SK-N-MC (cell line): ENCODE measurements at regions not wholly inside any gene's neighbourhood (a gene's known extent, or its start where the extent isn't known, plus 50 kb on each side); places are given as distances from the start of the nearest gene placed in this dataset.
"Not testable (repeated sequence)": the region's sequence is repeated elsewhere in the genome, so short reads cannot be mapped to it uniquely, and the experiment has no call there.

Experiments
- DNase-seq: peaks from one replicate; pipeline ENCODE4 v3.0.0-alpha.2; 2011; ENCODE audit warnings: low read depth, low spot score
- H3K27ac ChIP-seq: fragments of 200-600 bp; sonication (generic); 2 replicates; pipeline ENCODE4 v1.5.1; 2016; ENCODE audit warnings: mixed run types
- H3K36me3 ChIP-seq: fragments of 200-600 bp; sonication (generic); 2 replicates; pipeline ENCODE4 v1.6.1; 2017; ENCODE audit warnings: antibody characterized with exemption, low read length, mixed read lengths; ENCODE audit not compliant: insufficient read depth
- H3K4me3 ChIP-seq: fragments of 200-600 bp; sonication (generic); 2 replicates; pipeline ENCODE4 v1.5.1; 2016
- H3K9ac ChIP-seq: fragments of 200-600 bp; sonication (generic); 2 replicates; pipeline ENCODE4 v1.8.0; 2017; ENCODE audit warnings: mixed run types, mixed read lengths; ENCODE audit not compliant: insufficient read length
- H3K9me3 ChIP-seq: fragments of 200-600 bp; sonication (generic); 2 replicates; pipeline ENCODE4 v1.6.1; 2017; ENCODE audit warnings: low read depth, mild to moderate bottlenecking, antibody characterized with exemption, low read length, moderate library complexity, mixed read lengths
- EZH2 ChIP-seq: fragments of 200-600 bp; sonication (generic); IDR thresholded peaks from one replicate; pipeline ENCODE4 v1.6.1; 2017; ENCODE audit warnings: antibody characterized with exemption
- FOXP2 ChIP-seq: optimal IDR thresholded peaks from 2 replicates; pipeline ENCODE3; 2011; ENCODE audit warnings: mild to moderate bottlenecking, moderate library complexity; ENCODE audit not compliant: insufficient read depth; ENCODE audit errors: extremely low read length, control extremely low read depth
- POLR2AphosphoS5 ChIP-seq: IDR thresholded peaks from 2 replicates; pipeline ENCODE4 v1.6.1; 2012; ENCODE audit warnings: mild to moderate bottlenecking, low read depth, low read length, borderline replicate concordance

GRCh38 chr5:72651779-72652178 is 144.6 kb upstream of the ZNF366 start:
- TF ChIP-seq FOXP2 (no peak), POLR2AphosphoS5 (no peak), EZH2 (no peak)
- no peak for DNase-seq
- H3K9ac ChIP-seq, result no peak overlapping the region
- no peaks in the 10 kb centered on the region for H3K9me3 ChIP-seq
- no peaks in the 10 kb centered on the region for H3K36me3 ChIP-seq
- H3K27ac ChIP-seq, result no peak overlapping the region
- H3K4me3 ChIP-seq, result no peak overlapping the region

- Histone ChIP-seq H3K36me3 (no peaks in the 10 kb centered on the region), H3K9me3 (no peaks in the 10 kb centered on the region), H3K4me3 (no peak overlapping the region), H3K9ac (no peak overlapping the region), H3K27ac (no peak overlapping the region)
- TF ChIP-seq EZH2, result no peak
- DNase-seq, result no peak
Observed at GRCh38 chr5:72651109-72651508, 143.9 kb upstream of the ZNF366 start.

- Histone ChIP-seq H3K27ac (no peak overlapping the region), H3K36me3 (no peaks in the 10 kb centered on the region), H3K4me3 (no peak overlapping the region), H3K9me3 (no peaks in the 10 kb centered on the region), H3K9ac (no peak overlapping the region)
- TF ChIP-seq POLR2AphosphoS5, result no peak
- TF ChIP-seq EZH2, result no peak
- TF ChIP-seq FOXP2, result no peak
- no peak for DNase-seq
Observed at GRCh38 chr5:72649449-72649848, 142.2 kb upstream of the ZNF366 start.

- Histone ChIP-seq H3K9me3 (no peaks in the 10 kb centered on the region), H3K9ac (no peak overlapping the region), H3K27ac (no peak overlapping the region), H3K4me3 (no peak overlapping the region), H3K36me3 (no peaks in the 10 kb centered on the region)
- DNase-seq, result no peak
- no peak for TF ChIP-seq FOXP2
- TF ChIP-seq EZH2, result no peak
- TF ChIP-seq POLR2AphosphoS5, result no peak
Observed at GRCh38 chr5:72648480-72648879, 141.3 kb upstream of the ZNF366 start.

- no peak for TF ChIP-seq EZH2
- no peak for TF ChIP-seq FOXP2
- TF ChIP-seq POLR2AphosphoS5, result no peak
- no peak overlapping the region for H3K9ac ChIP-seq
- no peaks in the 10 kb centered on the region for H3K36me3 ChIP-seq
- no peak overlapping the region for H3K4me3 ChIP-seq
- H3K9me3 ChIP-seq, result no peaks in the 10 kb centered on the region
- DNase-seq, result no peak
- no peak overlapping the region for H3K27ac ChIP-seq
Observed at GRCh38 chr5:72647806-72648205, 140.6 kb upstream of the ZNF366 start.

GRCh38 chr5:72646246-72646866 is 139.1 kb upstream of the ZNF366 start:
- no peak for TF ChIP-seq POLR2AphosphoS5
- TF ChIP-seq EZH2, result no peak
- TF ChIP-seq FOXP2, result no peak
- Histone ChIP-seq H3K27ac (no peak overlapping the region), H3K9ac (no peak overlapping the region), H3K4me3 (no peak overlapping the region), H3K9me3 (no peaks in the 10 kb centered on the region), H3K36me3 (no peaks in the 10 kb centered on the region)
- no peak for DNase-seq

GRCh38 chr5:72645064-72645846 is 138.0 kb upstream of the ZNF366 start:
- no peaks in the 10 kb centered on the region for H3K36me3 ChIP-seq
- no peak overlapping the region for H3K9ac ChIP-seq
- no peak overlapping the region for H3K4me3 ChIP-seq
- DNase-seq, result no peak
- TF ChIP-seq FOXP2 (no peak), EZH2 (no peak), POLR2AphosphoS5 (no peak)
- no peak overlapping the region for H3K27ac ChIP-seq
- H3K9me3 ChIP-seq, result no peaks in the 10 kb centered on the region

- TF ChIP-seq POLR2AphosphoS5, result no peak
- no peak for TF ChIP-seq FOXP2
- TF ChIP-seq EZH2, result no peak
- H3K36me3 ChIP-seq, result no peaks in the 10 kb centered on the region
- DNase-seq, result no peak
- no peak overlapping the region for H3K4me3 ChIP-seq
- H3K27ac ChIP-seq, result no peak overlapping the region
- no peaks in the 10 kb centered on the region for H3K9me3 ChIP-seq
- H3K9ac ChIP-seq, result no peak overlapping the region
Observed at GRCh38 chr5:72644296-72644695, 137.1 kb upstream of the ZNF366 start.

- TF ChIP-seq EZH2, result no peak
- TF ChIP-seq POLR2AphosphoS5, result no peak
- TF ChIP-seq FOXP2, result no peak
- H3K9ac ChIP-seq, result no peak overlapping the region
- H3K9me3 ChIP-seq, result no peaks in the 10 kb centered on the region
- no peak overlapping the region for H3K4me3 ChIP-seq
- H3K36me3 ChIP-seq, result no peaks in the 10 kb centered on the region
- H3K27ac ChIP-seq, result no peak overlapping the region
- no peak for DNase-seq
Observed at GRCh38 chr5:72641164-72641563, 134.0 kb upstream of the ZNF366 start.

- Histone ChIP-seq H3K9ac (no peak overlapping the region), H3K4me3 (no peak overlapping the region), H3K36me3 (no peaks in the 10 kb centered on the region), H3K9me3 (no peaks in the 10 kb centered on the region), H3K27ac (no peak overlapping the region)
- DNase-seq, result no peak
- no peak for TF ChIP-seq POLR2AphosphoS5
- no peak for TF ChIP-seq FOXP2
- TF ChIP-seq EZH2, result no peak
Observed at GRCh38 chr5:72637058-72637457, 129.8 kb upstream of the ZNF366 start.

GRCh38 chr5:72636565-72636964 is 129.4 kb upstream of the ZNF366 start:
- not testable (repeated sequence) for H3K4me3 ChIP-seq, H3K36me3 ChIP-seq, DNase-seq, H3K9me3 ChIP-seq, H3K27ac ChIP-seq, H3K9ac ChIP-seq
